ENCODE measurements at regions not wholly inside any gene's neighbourhood (a gene's known extent, or its start where the extent isn't known, plus 50 kb on each side); places are given as distances from the start of the nearest gene placed in this dataset.

DNA sequence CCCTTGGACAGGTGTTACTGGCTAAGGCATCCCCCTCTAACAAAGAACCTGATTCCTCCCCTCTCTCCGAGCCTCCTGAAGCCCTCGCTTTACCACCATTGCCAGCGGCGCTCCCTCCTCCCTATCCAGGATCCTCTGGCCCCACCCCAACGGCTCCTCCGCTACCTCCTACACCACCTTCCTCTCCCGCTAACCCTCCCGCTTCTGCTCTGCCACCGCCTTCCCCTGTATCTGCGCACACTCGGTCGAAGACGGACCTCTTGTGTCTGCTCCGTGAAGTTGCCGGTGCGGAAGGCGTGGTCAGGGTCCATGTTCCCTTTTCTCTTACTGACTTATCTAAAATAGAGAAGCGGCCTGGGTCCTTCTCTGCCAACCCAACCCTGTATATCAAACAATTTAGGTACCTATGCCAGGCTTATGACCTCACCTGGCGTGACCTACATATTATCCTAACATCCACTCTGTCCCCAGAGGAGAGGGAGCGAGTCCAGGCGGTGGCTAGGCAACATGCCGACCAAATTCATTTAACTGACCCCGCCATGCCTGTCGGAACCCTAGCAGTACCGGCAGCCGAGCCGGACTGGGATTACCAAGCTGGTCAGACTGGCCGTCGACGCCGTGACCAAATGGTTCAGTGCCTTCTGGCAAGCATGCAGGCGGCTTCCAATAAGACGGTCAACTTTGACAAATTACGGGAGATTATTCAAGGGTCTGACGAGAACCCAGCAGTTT lies 958.9 kb downstream of the RPA4 start:
- Histone ChIP-seq H3K9me3 (no peaks in the 10 kb centered on the region), H3K27me3 (no peaks in the 10 kb centered on the region), H3K27ac (no peak overlapping the region), H3K4me1 (no peaks in the 10 kb centered on the region), H3K4me3 (no peak overlapping the region), H3K36me3 (replicated peaks in 1 of 2; ENCODE audit: insufficient read depth in 1 of 2, low read depth in 2 of 2) (no peaks in the 10 kb centered on the region)
- ATAC-seq (no peak), DNase-seq (no peak)
- TF ChIP-seq POLR2A (IDR thresholded peaks at IDR 0.05): no peak
- TF ChIP-seq, protein P1, sequence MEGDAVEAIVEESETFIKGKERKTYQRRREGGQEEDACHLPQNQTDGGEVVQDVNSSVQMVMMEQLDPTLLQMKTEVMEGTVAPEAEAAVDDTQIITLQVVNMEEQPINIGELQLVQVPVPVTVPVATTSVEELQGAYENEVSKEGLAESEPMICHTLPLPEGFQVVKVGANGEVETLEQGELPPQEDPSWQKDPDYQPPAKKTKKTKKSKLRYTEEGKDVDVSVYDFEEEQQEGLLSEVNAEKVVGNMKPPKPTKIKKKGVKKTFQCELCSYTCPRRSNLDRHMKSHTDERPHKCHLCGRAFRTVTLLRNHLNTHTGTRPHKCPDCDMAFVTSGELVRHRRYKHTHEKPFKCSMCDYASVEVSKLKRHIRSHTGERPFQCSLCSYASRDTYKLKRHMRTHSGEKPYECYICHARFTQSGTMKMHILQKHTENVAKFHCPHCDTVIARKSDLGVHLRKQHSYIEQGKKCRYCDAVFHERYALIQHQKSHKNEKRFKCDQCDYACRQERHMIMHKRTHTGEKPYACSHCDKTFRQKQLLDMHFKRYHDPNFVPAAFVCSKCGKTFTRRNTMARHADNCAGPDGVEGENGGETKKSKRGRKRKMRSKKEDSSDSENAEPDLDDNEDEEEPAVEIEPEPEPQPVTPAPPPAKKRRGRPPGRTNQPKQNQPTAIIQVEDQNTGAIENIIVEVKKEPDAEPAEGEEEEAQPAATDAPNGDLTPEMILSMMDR (IDR thresholded peaks at IDR 0.05): no peak
- 91 to 96% methylated on average over 19 to 32 of the region's 35 CpGs for WGBS, 2 donors
- intact Hi-C loops (cut with DNase I): no loop called here

DNA sequence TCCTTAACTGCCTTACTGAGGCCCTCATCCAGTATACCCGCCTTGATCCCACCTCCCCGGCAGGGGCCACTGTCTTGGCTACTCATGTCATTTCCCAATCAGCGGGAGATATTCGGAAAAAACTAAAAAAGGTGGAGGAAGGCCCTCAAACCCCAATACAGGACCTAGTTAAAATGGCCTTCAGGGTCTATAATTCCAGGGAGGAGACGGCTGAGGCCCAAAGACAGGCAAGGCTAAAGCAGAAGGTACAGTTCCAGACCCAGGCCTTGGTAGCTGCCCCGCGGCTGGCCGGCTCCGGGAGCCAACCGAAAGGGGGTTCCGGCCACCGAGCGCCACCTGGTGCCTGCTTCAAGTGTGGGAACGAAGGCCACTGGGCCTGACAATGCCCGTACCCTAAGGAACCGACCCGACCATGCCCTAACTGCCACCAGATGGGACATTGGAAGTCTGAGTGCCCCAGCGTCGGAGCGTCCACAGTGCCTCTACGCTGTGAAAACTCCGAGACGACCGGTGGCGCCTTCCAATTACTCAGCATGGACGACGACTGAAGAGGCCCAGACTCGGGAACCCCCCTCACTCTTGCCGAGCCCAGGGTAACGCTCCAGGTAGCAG lies 959.6 kb downstream of the RPA4 start:
- intact Hi-C loops (cut with DNase I): no loop called here
- Histone ChIP-seq H3K9me3 (no peaks in the 10 kb centered on the region), H3K4me3 (no peak overlapping the region), H3K4me1 (no peaks in the 10 kb centered on the region), H3K27me3 (no peaks in the 10 kb centered on the region), H3K27ac (no peak overlapping the region), H3K36me3 (replicated peaks in 1 of 2; ENCODE audit: insufficient read depth in 1 of 2, low read depth in 2 of 2) (no peaks in the 10 kb centered on the region)
- TF ChIP-seq POLR2A (IDR thresholded peaks at IDR 0.05): no peak
- TF ChIP-seq, protein P1 (IDR thresholded peaks at IDR 0.05): no peak
- WGBS, 2 donors: 95 to 97% methylated on average over 7 to 21 of the region's 30 CpGs
- DNase-seq (no peak), ATAC-seq (no peak)

DNA sequence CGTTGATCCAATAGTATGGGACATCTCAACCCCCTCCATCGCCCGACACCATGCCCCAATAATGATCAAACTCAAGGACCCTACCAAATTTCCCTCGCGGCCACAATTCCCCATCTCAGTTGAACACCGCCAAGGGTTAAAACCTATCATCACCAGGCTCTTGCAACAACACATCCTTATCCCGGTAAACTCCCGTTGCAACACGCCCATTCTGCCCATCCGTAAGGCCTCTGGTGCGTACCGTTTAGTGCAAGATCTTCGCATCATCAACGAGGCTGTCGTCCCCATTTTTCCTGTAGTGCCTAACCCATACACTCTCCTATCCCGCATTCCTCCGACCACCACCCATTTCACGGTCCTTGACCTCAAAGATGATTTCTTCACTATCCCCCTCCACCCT lies 960.5 kb downstream of the RPA4 start:
- no peak for TF ChIP-seq POLR2A (IDR thresholded peaks at IDR 0.05)
- TF ChIP-seq, protein P1 (IDR thresholded peaks at IDR 0.05): no peak
- DNase-seq: no peak
- H3K4me3 ChIP-seq: no peak overlapping the region

DNA sequence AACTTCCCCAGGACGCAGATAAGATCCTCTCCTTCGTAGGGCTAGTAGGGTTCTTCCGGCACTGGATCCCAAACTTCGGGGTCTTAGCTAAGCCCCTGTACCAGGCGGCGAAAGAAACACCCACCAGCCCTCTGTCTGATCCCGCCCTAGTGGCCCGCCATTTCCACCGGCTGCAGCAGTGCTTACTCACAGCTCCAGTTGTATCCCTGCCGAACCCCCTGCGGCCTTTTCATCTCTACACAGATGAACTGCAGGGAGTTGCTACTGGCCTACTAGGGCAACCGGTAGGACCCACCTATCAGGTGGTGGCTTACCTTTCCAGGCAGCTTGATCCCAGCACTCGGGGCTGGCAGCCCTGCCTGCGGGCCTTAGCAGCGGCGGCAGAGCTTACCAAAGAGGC lies 961.2 kb downstream of the RPA4 start:
- 81 to 92% methylated on average over 7 of the region's 16 CpGs for WGBS, 2 donors
- DNase-seq (no peak), ATAC-seq (no peak)
- intact Hi-C loops (cut with DNase I): no loop called here
- Histone ChIP-seq H3K27ac (no peak overlapping the region), H3K27me3 (no peaks in the 10 kb centered on the region), H3K4me1 (no peaks in the 10 kb centered on the region), H3K4me3 (no peak overlapping the region), H3K36me3 (replicated peaks in 1 of 2; ENCODE audit: insufficient read depth in 1 of 2, low read depth in 2 of 2) (no peaks in the 10 kb centered on the region), H3K9me3 (no peaks in the 10 kb centered on the region)
- TF ChIP-seq POLR2A (IDR thresholded peaks at IDR 0.05): no peak
- TF ChIP-seq, protein P1 (IDR thresholded peaks at IDR 0.05): no peak

More for the DNA sequence above, 960.5 kb downstream of the RPA4 start:
- no peak for ATAC-seq
- intact Hi-C loops (cut with DNase I): no loop called here
- H3K27me3 ChIP-seq: no peaks in the 10 kb centered on the region
- H3K9me3 ChIP-seq: no peaks in the 10 kb centered on the region
- WGBS, 2 donors: 92 to 93% methylated on average over 17 to 18 of the region's 18 CpGs
- no peak overlapping the region for H3K27ac ChIP-seq
- H3K36me3 ChIP-seq (replicated peaks in 1 of 2; ENCODE audit: insufficient read depth in 1 of 2, low read depth in 2 of 2): no peaks in the 10 kb centered on the region
- no peaks in the 10 kb centered on the region for H3K4me1 ChIP-seq

DNA sequence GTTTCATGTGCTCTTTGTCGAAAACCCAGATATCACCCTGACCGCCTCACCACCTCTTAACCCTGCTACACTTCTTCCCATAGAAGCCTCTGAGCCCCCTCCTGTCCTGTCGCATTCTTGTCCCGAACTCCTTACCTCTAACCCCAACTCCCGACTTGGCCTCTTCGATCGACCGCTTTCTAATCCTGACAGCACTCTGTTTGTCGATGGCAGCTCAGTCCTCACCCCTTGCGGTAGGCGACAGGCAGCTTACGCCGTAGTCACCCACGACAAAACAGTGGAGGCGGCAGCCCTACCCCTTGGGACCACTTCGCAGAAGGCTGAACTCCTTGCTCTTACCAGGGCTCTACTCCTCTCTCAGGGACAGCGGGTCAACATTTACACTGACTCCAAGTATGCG lies 961.7 kb downstream of the RPA4 start:
- no peaks in the 10 kb centered on the region for H3K4me1 ChIP-seq
- DNase-seq (no peak), ATAC-seq (no peak)
- WGBS, 2 donors: 96% methylated on average over 16 to 18 of the region's 18 CpGs
- H3K36me3 ChIP-seq (replicated peaks in 1 of 2; ENCODE audit: insufficient read depth in 1 of 2, low read depth in 2 of 2): no peaks in the 10 kb centered on the region
- no peaks in the 10 kb centered on the region for H3K9me3 ChIP-seq
- no peak overlapping the region for H3K4me3 ChIP-seq
- TF ChIP-seq, protein P1 (IDR thresholded peaks at IDR 0.05): no peak
- TF ChIP-seq POLR2A (IDR thresholded peaks at IDR 0.05): no peak
- H3K27ac ChIP-seq: no peak overlapping the region
- intact Hi-C loops (cut with DNase I): no loop called here
- H3K27me3 ChIP-seq: no peaks in the 10 kb centered on the region
